ENCODE measurements at regions not wholly inside any gene's neighbourhood (a gene's known extent, or its start where the extent isn't known, plus 50 kb on each side); places are given as distances from the start of the nearest gene placed in this dataset.

DNA sequence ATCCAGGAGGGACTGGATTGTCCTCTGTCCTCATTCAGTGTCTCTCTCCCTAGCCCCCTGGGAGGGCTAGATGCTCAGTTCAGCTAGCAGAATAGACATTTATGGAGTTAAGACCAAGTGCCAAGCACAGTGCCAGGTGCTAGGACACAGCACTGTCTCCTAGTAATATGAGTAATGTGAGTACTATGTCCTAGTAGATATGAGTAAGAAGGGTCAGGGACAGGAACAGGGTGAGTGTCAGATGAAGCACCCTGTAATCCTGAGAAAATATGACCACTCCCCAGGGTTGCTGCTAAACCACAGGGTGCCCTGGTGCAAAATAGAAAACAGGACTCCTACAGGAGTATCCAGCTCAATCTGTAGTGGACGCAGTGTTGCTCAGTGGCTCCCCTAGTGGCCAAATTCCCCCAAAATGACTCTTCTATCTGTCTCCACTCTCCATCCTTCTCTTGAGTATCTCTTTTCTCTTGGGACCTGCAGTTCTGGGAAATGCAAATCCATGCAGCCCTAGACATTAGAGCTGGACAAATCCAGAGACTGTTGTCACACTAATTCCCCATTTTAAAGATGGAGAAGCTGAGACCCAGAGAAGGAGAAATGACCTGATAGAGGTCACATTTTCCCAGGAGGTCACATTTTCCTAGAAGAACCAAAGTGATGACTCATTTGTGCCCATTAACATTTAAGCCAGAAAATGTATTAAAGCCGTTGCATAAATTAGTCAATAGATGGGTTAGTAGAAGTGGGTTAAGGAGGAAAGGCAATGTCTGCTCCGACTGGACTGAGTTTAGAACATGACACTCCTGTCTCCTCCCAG is 214.3 kb downstream of the NXPE2 start:
- TF ChIP-seq, protein P1, sequence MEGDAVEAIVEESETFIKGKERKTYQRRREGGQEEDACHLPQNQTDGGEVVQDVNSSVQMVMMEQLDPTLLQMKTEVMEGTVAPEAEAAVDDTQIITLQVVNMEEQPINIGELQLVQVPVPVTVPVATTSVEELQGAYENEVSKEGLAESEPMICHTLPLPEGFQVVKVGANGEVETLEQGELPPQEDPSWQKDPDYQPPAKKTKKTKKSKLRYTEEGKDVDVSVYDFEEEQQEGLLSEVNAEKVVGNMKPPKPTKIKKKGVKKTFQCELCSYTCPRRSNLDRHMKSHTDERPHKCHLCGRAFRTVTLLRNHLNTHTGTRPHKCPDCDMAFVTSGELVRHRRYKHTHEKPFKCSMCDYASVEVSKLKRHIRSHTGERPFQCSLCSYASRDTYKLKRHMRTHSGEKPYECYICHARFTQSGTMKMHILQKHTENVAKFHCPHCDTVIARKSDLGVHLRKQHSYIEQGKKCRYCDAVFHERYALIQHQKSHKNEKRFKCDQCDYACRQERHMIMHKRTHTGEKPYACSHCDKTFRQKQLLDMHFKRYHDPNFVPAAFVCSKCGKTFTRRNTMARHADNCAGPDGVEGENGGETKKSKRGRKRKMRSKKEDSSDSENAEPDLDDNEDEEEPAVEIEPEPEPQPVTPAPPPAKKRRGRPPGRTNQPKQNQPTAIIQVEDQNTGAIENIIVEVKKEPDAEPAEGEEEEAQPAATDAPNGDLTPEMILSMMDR (IDR thresholded peaks at IDR 0.05; ENCODE audit: low read depth, low read length), result peak; percentile 69
- DNase-seq, result peak; percentile 33
- Histone ChIP-seq H3K36me3 (no peaks in the 10 kb centered on the region), H3K9me3 (ENCODE audit: severe bottlenecking) (no peaks in the 10 kb centered on the region), H3K4me3 (ENCODE audit: low read depth, low read length) (no peak overlapping the region), H3K27me3 (ENCODE audit: insufficient read depth, low read depth, severe bottlenecking) (no peaks in the 10 kb centered on the region), H3K27ac (no peak overlapping the region)

DNA sequence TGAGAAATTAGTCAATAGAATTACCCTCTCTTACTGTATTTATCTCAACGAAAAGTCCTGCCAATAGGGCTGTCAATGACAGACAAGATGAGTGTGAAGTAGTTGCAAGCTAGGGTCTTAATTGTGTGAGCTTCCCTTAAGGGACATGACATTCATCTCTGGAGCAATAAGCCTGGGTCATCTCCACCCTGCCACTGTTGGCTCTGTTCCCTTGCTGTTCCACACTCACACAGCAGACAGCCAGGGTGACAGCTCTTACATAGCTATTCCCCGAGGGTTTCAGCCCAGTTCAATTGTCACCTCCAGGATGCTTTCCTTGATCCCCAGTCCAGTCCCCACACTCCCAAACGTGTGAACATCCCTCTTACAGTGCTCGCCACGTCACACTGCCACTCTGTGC is 215.0 kb downstream of the NXPE2 start:
- Histone ChIP-seq H3K9me3 (ENCODE audit: severe bottlenecking) (no peaks in the 10 kb centered on the region), H3K27me3 (ENCODE audit: insufficient read depth, low read depth, severe bottlenecking) (no peaks in the 10 kb centered on the region), H3K4me3 (ENCODE audit: low read depth, low read length) (no peak overlapping the region), H3K36me3 (no peaks in the 10 kb centered on the region), H3K27ac (no peak overlapping the region)
- DNase-seq, result no peak
- TF ChIP-seq, protein P1 (IDR thresholded peaks at IDR 0.05; ENCODE audit: low read depth, low read length), result no peak

DNA sequence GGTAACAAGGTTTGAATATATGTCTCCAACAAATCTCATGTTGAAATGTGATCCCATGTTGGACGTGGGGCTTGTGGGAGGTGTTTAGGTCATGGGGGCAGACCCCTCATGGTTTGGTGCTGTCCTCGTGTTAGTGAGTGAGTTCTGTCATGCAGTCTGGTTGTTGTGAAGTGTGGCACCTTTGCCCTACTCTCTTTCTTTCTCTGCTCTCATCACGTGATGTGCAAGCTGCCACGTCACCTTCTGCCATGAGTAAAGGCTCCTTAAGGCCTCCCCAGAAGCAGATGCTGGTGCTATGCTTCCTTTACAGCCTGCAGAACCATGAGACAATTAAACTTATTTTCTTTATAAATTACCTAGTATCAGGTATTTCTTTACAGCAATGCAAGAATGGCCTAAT is 218.3 kb downstream of the NXPE2 start:
- TF ChIP-seq, protein P1 (IDR thresholded peaks at IDR 0.05; ENCODE audit: low read depth, low read length), result no peak
- peaks cover 10% of the 10 kb centered on the region for H3K9me3 ChIP-seq (ENCODE audit: severe bottlenecking)
- no peak overlapping the region for H3K4me3 ChIP-seq (ENCODE audit: low read depth, low read length)
- H3K36me3 ChIP-seq, result no peaks in the 10 kb centered on the region
- no peak overlapping the region for H3K27ac ChIP-seq
- H3K27me3 ChIP-seq (ENCODE audit: insufficient read depth, low read depth, severe bottlenecking), result no peaks in the 10 kb centered on the region
- no peak for DNase-seq

DNA sequence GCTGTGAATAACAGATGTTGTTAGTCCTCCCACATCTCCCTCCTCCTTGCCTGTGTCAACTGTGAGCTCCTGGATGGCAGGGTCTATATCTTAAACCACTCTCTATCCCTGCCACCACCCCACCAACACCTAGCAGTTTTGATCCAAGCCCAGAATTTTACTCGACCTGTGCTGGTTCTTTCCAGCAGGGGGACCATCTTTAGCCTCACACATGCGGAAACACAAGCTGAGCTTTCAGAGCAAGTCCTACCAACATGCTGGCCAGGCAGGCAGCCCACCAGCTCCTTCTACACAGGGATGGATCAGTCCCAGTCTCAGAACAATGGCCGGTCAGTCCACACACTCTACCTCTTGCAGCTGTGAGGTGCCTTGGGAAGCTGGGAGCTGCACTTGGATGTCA is 231.5 kb downstream of the NXPE2 start:
- no peak overlapping the region for H3K27ac ChIP-seq
- no peaks in the 10 kb centered on the region for H3K36me3 ChIP-seq
- peaks cover 15% of the 10 kb centered on the region for H3K9me3 ChIP-seq (ENCODE audit: severe bottlenecking)
- peak; percentile 42 for DNase-seq
- no peak overlapping the region for H3K4me3 ChIP-seq (ENCODE audit: low read depth, low read length)
- H3K27me3 ChIP-seq (ENCODE audit: insufficient read depth, low read depth, severe bottlenecking), result no peaks in the 10 kb centered on the region
- TF ChIP-seq, protein P1 (IDR thresholded peaks at IDR 0.05; ENCODE audit: low read depth, low read length), result peak; percentile 53

DNA sequence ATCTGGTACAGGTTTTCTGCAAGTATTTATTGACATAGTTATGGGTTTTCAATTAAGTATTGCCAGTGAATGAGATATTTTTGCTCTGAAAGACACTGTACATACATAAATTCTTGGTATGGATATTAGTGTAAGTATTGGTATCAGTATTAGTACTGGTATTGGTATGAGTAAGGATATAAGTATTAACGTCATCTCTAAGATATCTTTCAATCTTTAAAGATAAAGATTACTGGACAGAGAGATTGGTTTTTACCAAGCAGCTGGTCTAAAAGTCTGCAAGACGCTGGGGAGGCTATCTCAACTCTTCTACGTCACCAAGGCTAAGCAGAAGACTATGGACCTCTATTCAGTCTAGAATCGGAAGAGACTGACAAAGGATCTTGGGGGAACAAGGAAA is 234.5 kb downstream of the NXPE2 start:
- no peak overlapping the region for H3K4me3 ChIP-seq (ENCODE audit: low read depth, low read length)
- TF ChIP-seq, protein P1 (IDR thresholded peaks at IDR 0.05; ENCODE audit: low read depth, low read length), result no peak
- no peak overlapping the region for H3K27ac ChIP-seq
- H3K36me3 ChIP-seq, result no peaks in the 10 kb centered on the region
- H3K27me3 ChIP-seq (ENCODE audit: insufficient read depth, low read depth, severe bottlenecking), result no peaks in the 10 kb centered on the region
- H3K9me3 ChIP-seq (ENCODE audit: severe bottlenecking), result peaks cover 8% of the 10 kb centered on the region
- no peak for DNase-seq

Measured in WERI-Rb-1 (cell line).